ENCODE measurements at regions not wholly inside any gene's neighbourhood (a gene's known extent, or its start where the extent isn't known, plus 50 kb on each side); places are given as distances from the start of the nearest gene placed in this dataset.

DNA sequence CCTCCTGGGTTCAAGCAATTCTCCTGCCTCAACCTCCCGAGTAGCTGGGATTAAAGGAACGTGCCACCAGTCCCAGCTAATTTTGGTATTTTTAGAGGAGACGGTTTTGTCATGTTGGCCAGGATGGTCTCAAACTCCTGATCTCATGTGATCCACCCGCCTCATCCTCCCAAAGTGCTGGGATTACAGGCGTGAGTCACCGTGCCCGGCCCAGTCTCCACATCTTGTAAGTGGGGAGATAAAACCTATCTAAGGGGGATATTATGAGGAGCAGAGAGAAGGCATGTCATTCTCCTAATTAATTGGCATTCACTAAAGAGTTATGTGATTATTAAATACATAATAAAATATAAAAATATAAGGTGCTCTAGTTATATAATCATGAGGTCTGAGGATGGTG, 94.1 kb upstream of the BOD1 start:
- TF ChIP-seq, protein P1, sequence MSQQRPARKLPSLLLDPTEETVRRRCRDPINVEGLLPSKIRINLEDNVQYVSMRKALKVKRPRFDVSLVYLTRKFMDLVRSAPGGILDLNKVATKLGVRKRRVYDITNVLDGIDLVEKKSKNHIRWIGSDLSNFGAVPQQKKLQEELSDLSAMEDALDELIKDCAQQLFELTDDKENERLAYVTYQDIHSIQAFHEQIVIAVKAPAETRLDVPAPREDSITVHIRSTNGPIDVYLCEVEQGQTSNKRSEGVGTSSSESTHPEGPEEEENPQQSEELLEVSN (IDR thresholded peaks at IDR 0.05): no peak
- no peak for TF ChIP-seq TAF7 (optimal IDR thresholded peaks at IDR 0.05; ENCODE audit: borderline replicate concordance, low read depth, low read length)
- Histone ChIP-seq H2AFZ (ENCODE audit: low read length) (no peak overlapping the region), H2BK120ac (replicated peaks; ENCODE audit: low read depth, low read length) (no peak overlapping the region), H3K27me3 (replicated peaks in 1 of 4; ENCODE audit: control insufficient read depth in 3 of 4, extremely low read depth in 1 of 4, insufficient read depth in 3 of 4, low read length in 3 of 4) (no peaks in the 10 kb centered on the region), H3K27ac (ENCODE audit: low read depth, low read length) (no peak overlapping the region), H4K91ac (replicated peaks; ENCODE audit: insufficient read length, low read length) (no peak overlapping the region), H2BK5ac (ENCODE audit: low read depth, low read length) (no peak overlapping the region), H3K56ac (replicated peaks; ENCODE audit: insufficient read length, low read depth, low read length) (no peak overlapping the region), H2BK15ac (ENCODE audit: low read length) (no peak overlapping the region), H3K14ac (ENCODE audit: insufficient read length) (no peak overlapping the region), H3K79me2 (ENCODE audit: control insufficient read depth in 1 of 2, insufficient read depth in 2 of 2, low read length in 2 of 2) (no peaks in the 10 kb centered on the region), H3K36me3 (ENCODE audit: control insufficient read depth in 2 of 4, insufficient read depth in 4 of 4, low read length in 3 of 4) (no peaks in the 10 kb centered on the region), H3K23me2 (ENCODE audit: low read depth, low read length) (peaks cover 4% of the 10 kb centered on the region; the same call in 1 of the 2 replicates), H3K9me3 (ENCODE audit: insufficient read depth in 2 of 2, low read depth in 1 of 2, low read length in 1 of 2) (no peaks in the 10 kb centered on the region), H3K23ac (ENCODE audit: insufficient read length) (no peak overlapping the region), H4K5ac (ENCODE audit: insufficient read length, low read depth, low read length) (no peak overlapping the region), H3K18ac (ENCODE audit: extremely low read depth, low read length) (no peak overlapping the region), H2BK12ac (ENCODE audit: low read depth, low read length) (no peak overlapping the region), H3K4me1 (replicated peaks in 1 of 4; ENCODE audit: control insufficient read depth in 3 of 4, insufficient read depth in 4 of 4, low read length in 3 of 4) (no peaks in the 10 kb centered on the region; a peak in 1 of 7 replicates), H3K4ac (replicated peaks; ENCODE audit: insufficient read length, low read depth, low read length) (no peak overlapping the region), H2BK20ac (ENCODE audit: low read length) (no peak overlapping the region), H3K4me3 (ENCODE audit: extremely low read depth in 1 of 4, insufficient read depth in 2 of 4, low read depth in 3 of 4, low read length in 4 of 4) (no peak overlapping the region), H4K8ac (ENCODE audit: extremely low read depth, insufficient read depth, low read length) (no peak overlapping the region), H3K4me2 (ENCODE audit: insufficient read depth in 1 of 2, low read depth in 2 of 2, low read length in 2 of 2) (no peak overlapping the region), H2AK5ac (ENCODE audit: low read depth, low read length) (no peak overlapping the region), H4K20me1 (replicated peaks in 1 of 2; ENCODE audit: control insufficient read depth in 1 of 2, insufficient read depth in 2 of 2, low read length in 2 of 2) (peaks cover 0 to 2% of the 10 kb centered on the region in 2 experiments), H3K79me1 (ENCODE audit: low read depth, low read length) (no peaks in the 10 kb centered on the region), H3K9ac (replicated peaks in 1 of 4; ENCODE audit: extremely low read depth in 1 of 4, low read depth in 3 of 4, low read length in 3 of 4) (no peak overlapping the region)
- FAIRE-seq: no peak
- ChIA-PET CTCF (ENCODE audit: partially characterized antibody) (interaction anchor here (0.6 to 1.6 kb wide), 3 partner anchors 11 to 83 kb away, joined by 3 to 4 read pairs (median 3); no protein-coding TSS in a partner anchor), POLR2A (ENCODE audit: partially characterized antibody) (no interaction called here)
- 96% methylated on average over 7 of the region's 7 CpGs; no CpG with 5 or more reads in 1 of the 2 experiments for WGBS, 2 experiments (ENCODE audit: extremely low coverage in 1 of 2, insufficient coverage in 1 of 2, insufficient read length in 1 of 2, insufficient replicate concordance in 2 of 2, low coverage in 1 of 2, low lambda C conversion rate in 2 of 2, missing lambda C conversion rate in 1 of 2)
- DNase-seq (ENCODE audit: low read depth in 1 of 2, low spot score in 2 of 2): no peak
